ENCODE measurements at regions not wholly inside any gene's neighbourhood (a gene's known extent, or its start where the extent isn't known, plus 50 kb on each side); places are given as distances from the start of the nearest gene placed in this dataset.

GRCh38 chr9:135229701-135230385 is 142.4 kb downstream of the OLFM1 start:
- no peak for DNase-seq (ENCODE audit: low read depth)
- no peak overlapping the region for H3K4me3 ChIP-seq (ENCODE audit: low read depth, low read length)
- no peak for TF ChIP-seq MAX (IDR thresholded peaks at IDR 0.05; ENCODE audit: low read depth, low read length)
- TF ChIP-seq MYC (IDR thresholded peaks at IDR 0.05; ENCODE audit: low read depth, low read length): no peak
- TF ChIP-seq POLR2A (IDR thresholded peaks at IDR 0.05; ENCODE audit: extremely low read depth, insufficient read length): no peak
- no peak for TF ChIP-seq CTCF (IDR thresholded peaks at IDR 0.05; ENCODE audit: low read depth, low read length)

- DNase-seq (ENCODE audit: low read depth): no peak
- no peak overlapping the region for H3K4me3 ChIP-seq (ENCODE audit: low read depth, low read length)
- TF ChIP-seq CTCF (IDR thresholded peaks at IDR 0.05; ENCODE audit: low read depth, low read length) (no peak), MAX (IDR thresholded peaks at IDR 0.05; ENCODE audit: low read depth, low read length) (no peak), POLR2A (IDR thresholded peaks at IDR 0.05; ENCODE audit: extremely low read depth, insufficient read length) (no peak), MYC (IDR thresholded peaks at IDR 0.05; ENCODE audit: low read depth, low read length) (no peak)
Measured at GRCh38 chr9:135230386-135230765, 142.9 kb downstream of the OLFM1 start.

- no peak overlapping the region for H3K4me3 ChIP-seq (ENCODE audit: low read depth, low read length)
- no peak for DNase-seq (ENCODE audit: low read depth)
- TF ChIP-seq MYC (IDR thresholded peaks at IDR 0.05; ENCODE audit: low read depth, low read length) (no peak), CTCF (IDR thresholded peaks at IDR 0.05; ENCODE audit: low read depth, low read length) (no peak), MAX (IDR thresholded peaks at IDR 0.05; ENCODE audit: low read depth, low read length) (no peak), POLR2A (IDR thresholded peaks at IDR 0.05; ENCODE audit: extremely low read depth, insufficient read length) (no peak)
Measured at GRCh38 chr9:135230817-135231520, 143.5 kb downstream of the OLFM1 start.

GRCh38 chr9:135239100-135239768 is 151.8 kb downstream of the OLFM1 start:
- TF ChIP-seq MAX (IDR thresholded peaks at IDR 0.05; ENCODE audit: low read depth, low read length) (no peak), POLR2A (IDR thresholded peaks at IDR 0.05; ENCODE audit: extremely low read depth, insufficient read length) (no peak), CTCF (IDR thresholded peaks at IDR 0.05; ENCODE audit: low read depth, low read length) (no peak), MYC (IDR thresholded peaks at IDR 0.05; ENCODE audit: low read depth, low read length) (no peak)
- H3K4me3 ChIP-seq (ENCODE audit: low read depth, low read length): no peak overlapping the region
- DNase-seq (ENCODE audit: low read depth): no peak

- no peak for DNase-seq (ENCODE audit: low read depth)
- TF ChIP-seq POLR2A (IDR thresholded peaks at IDR 0.05; ENCODE audit: extremely low read depth, insufficient read length) (no peak), CTCF (IDR thresholded peaks at IDR 0.05; ENCODE audit: low read depth, low read length) (no peak), MYC (IDR thresholded peaks at IDR 0.05; ENCODE audit: low read depth, low read length) (no peak), MAX (IDR thresholded peaks at IDR 0.05; ENCODE audit: low read depth, low read length) (no peak)
- H3K4me3 ChIP-seq (ENCODE audit: low read depth, low read length): no peak overlapping the region
Measured at GRCh38 chr9:135239769-135240141, 152.3 kb downstream of the OLFM1 start.

Measured in NB4 (cell line).